IMR-90 (cell line): ENCODE measurements at regions not wholly inside any gene's neighbourhood (a gene's known extent, or its start where the extent isn't known, plus 50 kb on each side); places are given as distances from the start of the nearest gene placed in this dataset.

Experiments used
- ATAC-seq: fragments of 200-7000 bp; cut with Tn5 transposase; 2 replicates; pipeline ENCODE4 v1.9.1; 2020; ENCODE audit warnings: low read depth, mild to moderate bottlenecking, moderate library complexity
- BruUV-seq: library from RNA; stranded (reverse); fragments of 400-500 nt; replicated peaks from 2 replicates; lab custom pipeline; 2021; lab: Mats Ljungman, UMichigan
- CTCF ChIA-PET: fragments of 300-600 bp; formaldehyde crosslinking; extraction: SDS; loops from one replicate; lab custom pipeline; 2021; ENCODE audit warnings: antibody characterized with exemption; lab: Yijun Ruan, JAX
- POLR2A ChIA-PET: fragments of 300-600 bp; sonication (Branson Sonifier 250); formaldehyde crosslinking; loops from one replicate; lab custom pipeline; 2022; ENCODE audit warnings: antibody characterized with exemption; ENCODE audit not compliant: unreplicated experiment; lab: Charles Lee
- DNase-seq: peaks from one replicate; pipeline ENCODE4 v3.0.0; 2013
- H2AFZ ChIP-seq: replicated peaks from 2 replicates; pipeline ENCODE3; 2013; ENCODE audit warnings: low read length, mild to moderate bottlenecking; ENCODE audit not compliant: poor library complexity
- H2AK5ac ChIP-seq: 2 replicates; pipeline ENCODE4 v1.6.1; 2013; ENCODE audit warnings: low read depth, low read length, inconsistent platforms
- H2AK9ac ChIP-seq: replicated peaks from 2 replicates; pipeline ENCODE3; 2013; ENCODE audit warnings: mild to moderate bottlenecking, low read depth, low read length, moderate library complexity; ENCODE audit not compliant: poor library complexity
- H2BK120ac ChIP-seq: 2 replicates; pipeline ENCODE4 v1.6.1; 2013; ENCODE audit warnings: low read depth, low read length, inconsistent platforms
- H2BK15ac ChIP-seq: 3 replicates; pipeline ENCODE4 v1.6.1; 2013; ENCODE audit warnings: low read depth, low read length, inconsistent platforms
- H2BK20ac ChIP-seq: 2 replicates; pipeline ENCODE4 v1.6.1; 2013; ENCODE audit warnings: low read depth, mild to moderate bottlenecking, inconsistent platforms, low read length, moderate library complexity
- H2BK5ac ChIP-seq: 2 replicates; pipeline ENCODE4 v1.6.1; 2013; ENCODE audit warnings: mild to moderate bottlenecking, low read depth, low read length, inconsistent platforms; ENCODE audit not compliant: poor library complexity, severe bottlenecking
- H3K14ac ChIP-seq: replicated peaks from 2 replicates; pipeline ENCODE4 v1.6.1; 2013; ENCODE audit warnings: low read depth, low read length, inconsistent platforms
- H3K18ac ChIP-seq: 2 replicates; pipeline ENCODE4 v1.6.1; 2013; ENCODE audit warnings: low read depth, low read length, control low read depth
- H3K23ac ChIP-seq: 2 replicates; pipeline ENCODE4 v1.6.1; 2013; ENCODE audit warnings: low read depth, low read length, inconsistent platforms
- H3K27ac ChIP-seq: 2 replicates; pipeline ENCODE4 v1.5.1; 2013; ENCODE audit warnings: mild to moderate bottlenecking, control low read depth, low read length; ENCODE audit not compliant: insufficient read depth
- H3K27me3 ChIP-seq: 2 replicates; pipeline ENCODE4 v1.6.1; 2013; ENCODE audit warnings: low read length; ENCODE audit not compliant: control insufficient read depth, insufficient read depth
- H3K36me3 ChIP-seq: 2 replicates; pipeline ENCODE4 v1.6.1; 2013; ENCODE audit warnings: low read length, mixed read lengths; ENCODE audit not compliant: control insufficient read depth, insufficient read depth
- H3K4ac ChIP-seq: 2 replicates; pipeline ENCODE4 v1.6.1; 2013; ENCODE audit warnings: low read depth, low read length, inconsistent platforms
- H3K4me1 ChIP-seq: 2 replicates; pipeline ENCODE4 v1.6.1; 2013; ENCODE audit warnings: low read length, mixed read lengths; ENCODE audit not compliant: control insufficient read depth, insufficient read depth
- H3K4me2 ChIP-seq: 2 replicates; pipeline ENCODE4 v1.6.1; 2013; ENCODE audit warnings: low read depth, mild to moderate bottlenecking, control low read depth, low read length, moderate library complexity
- H3K4me3 ChIP-seq: 2 replicates; pipeline ENCODE4 v1.5.1; 2013; ENCODE audit warnings: low read depth, mild to moderate bottlenecking, control low read depth, low read length, moderate library complexity; ENCODE audit not compliant: insufficient read depth
- H3K56ac ChIP-seq: 2 replicates; pipeline ENCODE4 v1.6.1; 2013; ENCODE audit warnings: low read length, inconsistent platforms; ENCODE audit not compliant: insufficient read depth; ENCODE audit errors: extremely low read depth
- H3K79me1 ChIP-seq, 2 experiments: 2 replicates each; pipeline ENCODE4 v1.6.1; 2013; ENCODE audit warnings: low read length in 2 of 2, inconsistent platforms in 1 of 2, low read depth in 1 of 2
- H3K9ac ChIP-seq: 2 replicates; pipeline ENCODE4 v1.6.1; 2013; ENCODE audit warnings: low read depth, low read length, control low read depth
- H3K9me1 ChIP-seq: 2 replicates; pipeline ENCODE4 v1.6.1; 2013; ENCODE audit warnings: low read length, inconsistent platforms; ENCODE audit not compliant: insufficient read depth
- H3K9me3 ChIP-seq: 2 replicates; pipeline ENCODE4 v1.6.1; 2013; ENCODE audit warnings: low read length; ENCODE audit not compliant: control insufficient read depth, insufficient read depth
- H4K20me1 ChIP-seq: 2 replicates; pipeline ENCODE4 v1.6.1; 2013; ENCODE audit warnings: low read length, inconsistent platforms; ENCODE audit not compliant: insufficient read depth
- H4K5ac ChIP-seq: 2 replicates; pipeline ENCODE4 v1.6.1; 2013; ENCODE audit warnings: mild to moderate bottlenecking, low read depth, low read length, control low read depth
- H4K8ac ChIP-seq, 2 experiments: 2 replicates each; pipeline ENCODE4 v1.6.1; 2013; ENCODE audit warnings: low read depth in 2 of 2, low read length in 2 of 2, control low read depth in 1 of 2, inconsistent platforms in 1 of 2
- H4K91ac ChIP-seq: 2 replicates; pipeline ENCODE4 v1.6.1; 2013; ENCODE audit warnings: low read depth, low read length, inconsistent platforms; ENCODE audit not compliant: insufficient read depth
- MAZ ChIP-seq: IDR thresholded peaks from 2 replicates; pipeline ENCODE4 v1.6.1; 2012; ENCODE audit warnings: low read depth, mild to moderate bottlenecking, low read length, improper control_type of control experiment, moderate library complexity, borderline replicate concordance
- RAD21 ChIP-seq: IDR thresholded peaks from 2 replicates; pipeline ENCODE4 v1.6.1; 2012; ENCODE audit warnings: low read length, improper control_type of control experiment
- SMC3 ChIP-seq: fragments of 150-350 bp; IDR thresholded peaks from 2 replicates; pipeline ENCODE4 v1.6.1; 2016; ENCODE audit warnings: low read depth, mild to moderate bottlenecking, antibody characterized with exemption, low read length, moderate library complexity
- WGBS, 2 experiments: methylation state at CpG; one replicate each; pipeline versions ENCODE4 v1.1.5 to v1.1.7; 2013; ENCODE audit warnings: missing lambda C conversion rate in 2 of 2; ENCODE audit not compliant: insufficient read length in 1 of 2; ENCODE audit errors: extremely low coverage in 2 of 2; 5-methylcytosine and 5-hydroxymethylcytosine counted together
- dilution Hi-C: fragments of 300-500 bp; cut with HindIII; formaldehyde crosslinking; loops from one replicate; pipeline ENCODE4 v1.14.3; 2018; ENCODE audit warnings: low sequenced_read_pairs; ENCODE audit not compliant: unreplicated experiment
- in situ Hi-C: fragments of 300-500 bp; cut with MboI; formaldehyde crosslinking; loops from 3 replicates; pipeline ENCODE4 v1.14.3; 2019; ENCODE audit warnings: low sequenced_read_pairs, inconsistent platforms, mixed read lengths
- intact Hi-C: fragments of 100-400 bp; cut with micrococcal nuclease; formaldehyde crosslinking; loops from 2 replicates; pipeline ENCODE4 v1.10.0; 2022

- H3K9ac ChIP-seq: no peak overlapping the region
- CTCF ChIA-PET: no interaction called here
- no peak overlapping the region for H3K14ac ChIP-seq
These were observed 258.4 kb downstream of the CD83 start for GRCh38 chr6:14375930-14376329.

More at GRCh38 chr6:14375930-14376329, 258.4 kb downstream of the CD83 start:
- H3K23ac ChIP-seq: no peak overlapping the region
- H4K5ac ChIP-seq: no peak overlapping the region
- in situ Hi-C loops: no loop called here
- TF ChIP-seq RAD21 (no peak), MAZ (no peak), SMC3 (no peak)
- H4K91ac ChIP-seq: no peak overlapping the region
- peaks cover 36% of the 10 kb centered on the region for H3K27me3 ChIP-seq
- POLR2A ChIA-PET: no interaction called here
- H2BK20ac ChIP-seq: no peak overlapping the region
- no peaks in the 10 kb centered on the region for H3K36me3 ChIP-seq
- no peaks in the 10 kb centered on the region for H3K4me1 ChIP-seq
- no peak overlapping the region for H4K8ac ChIP-seq
- no peak overlapping the region for H2BK120ac ChIP-seq
- no peak overlapping the region for H3K18ac ChIP-seq
- no peak overlapping the region for H3K4me3 ChIP-seq
- no TSS peak for BruUV-seq
- H3K4me2 ChIP-seq: no peak overlapping the region
- intact Hi-C loops: no loop called here
- H4K20me1 ChIP-seq: no peaks in the 10 kb centered on the region
- no peak overlapping the region for H3K56ac ChIP-seq
- no peaks in the 10 kb centered on the region for H3K9me1 ChIP-seq
- no peak overlapping the region for H2AFZ ChIP-seq
- WGBS, 2 experiments: no CpG with 5 or more reads among the region's 1 CpG
- H3K27ac ChIP-seq: no peak overlapping the region
- no peaks in the 10 kb centered on the region for H3K79me1 ChIP-seq
- dilution Hi-C loops: no loop called here
- no peak overlapping the region for H3K4ac ChIP-seq
- H2BK5ac ChIP-seq: no peak overlapping the region
- H2AK9ac ChIP-seq: no peak overlapping the region
- peaks cover 1% of the 10 kb centered on the region; the same call in 1 of the 2 replicates for H3K9me3 ChIP-seq
- no peak overlapping the region for H2BK15ac ChIP-seq
- ATAC-seq (no peak), DNase-seq (no peak)
- no peak overlapping the region for H2AK5ac ChIP-seq
